H9 (cell line): ENCODE measurements at regions not wholly inside any gene's neighbourhood (a gene's known extent, or its start where the extent isn't known, plus 50 kb on each side); places are given as distances from the start of the nearest gene placed in this dataset.

Experiments
- DNase-seq: peaks from one replicate; pipeline ENCODE4 v3.0.0-alpha.2; 2017
- H2AFZ ChIP-seq: one replicate; pipeline ENCODE4 v1.6.1; 2013; ENCODE audit warnings: mild to moderate bottlenecking, low read length, control low read depth, moderate library complexity
- H2AK5ac ChIP-seq: 2 replicates; pipeline ENCODE4 v1.6.1; 2013; ENCODE audit warnings: low read length, control low read depth, mixed read lengths; ENCODE audit not compliant: insufficient read length
- H2BK120ac ChIP-seq: one replicate; pipeline ENCODE4 v1.6.1; 2013; ENCODE audit warnings: low read depth, mild to moderate bottlenecking, low read length, control low read depth, inconsistent platforms; ENCODE audit not compliant: poor library complexity, severe bottlenecking
- H2BK12ac ChIP-seq: 2 replicates; pipeline ENCODE4 v1.6.1; 2013; ENCODE audit warnings: low read length, control low read depth, mixed read lengths, low read depth; ENCODE audit not compliant: insufficient read length
- H2BK15ac ChIP-seq: 2 replicates; pipeline ENCODE4 v1.6.1; 2013; ENCODE audit warnings: low read depth, low read length, control low read depth
- H2BK20ac ChIP-seq: one replicate; pipeline ENCODE4 v1.6.1; 2013; ENCODE audit warnings: low read depth, mild to moderate bottlenecking, low read length, control low read depth, inconsistent platforms; ENCODE audit not compliant: poor library complexity, severe bottlenecking
- H2BK5ac ChIP-seq: 2 replicates; pipeline ENCODE4 v1.6.1; 2013; ENCODE audit warnings: low read length, control low read depth, mixed read lengths; ENCODE audit not compliant: insufficient read length
- H3K14ac ChIP-seq: 2 replicates; pipeline ENCODE4 v1.6.1; 2013; ENCODE audit warnings: low read length, control low read depth; ENCODE audit not compliant: insufficient read depth
- H3K18ac ChIP-seq: 2 replicates; pipeline ENCODE4 v1.6.1; 2013; ENCODE audit warnings: low read depth, mild to moderate bottlenecking, mixed read lengths, low read length, control low read depth; ENCODE audit not compliant: insufficient read length
- H3K23ac ChIP-seq: 2 replicates; pipeline ENCODE4 v1.6.1; 2013; ENCODE audit warnings: low read length, control low read depth, mixed read lengths, low read depth; ENCODE audit not compliant: insufficient read length
- H3K23me2 ChIP-seq: 2 replicates; pipeline ENCODE4 v1.6.1; 2013; ENCODE audit warnings: low read depth, mild to moderate bottlenecking, mixed read lengths, low read length, control low read depth; ENCODE audit not compliant: insufficient read length, poor library complexity, severe bottlenecking
- H3K27ac ChIP-seq: 2 replicates; pipeline ENCODE4 v1.5.1; 2013; ENCODE audit warnings: low read length, control low read depth, mixed read lengths, low read depth; ENCODE audit not compliant: insufficient read length
- H3K27me3 ChIP-seq: 2 replicates; pipeline ENCODE4 v1.6.1; 2013; ENCODE audit warnings: low read length, control low read depth, inconsistent platforms; ENCODE audit not compliant: insufficient read depth
- H3K4ac ChIP-seq: 2 replicates; pipeline ENCODE4 v1.6.1; 2013; ENCODE audit warnings: low read depth, mild to moderate bottlenecking, control low read depth, inconsistent platforms, low read length, moderate library complexity
- H3K4me1 ChIP-seq: 2 replicates; pipeline ENCODE4 v1.6.1; 2013; ENCODE audit warnings: low read length, control low read depth, inconsistent platforms; ENCODE audit not compliant: insufficient read depth
- H3K4me2 ChIP-seq: 2 replicates; pipeline ENCODE4 v1.6.1; 2013; ENCODE audit warnings: low read length, control low read depth, mixed read lengths; ENCODE audit not compliant: insufficient read length, insufficient read depth
- H3K56ac ChIP-seq: 2 replicates; pipeline ENCODE4 v1.6.1; 2013; ENCODE audit warnings: low read depth, mild to moderate bottlenecking, mixed read lengths, low read length, control low read depth; ENCODE audit not compliant: insufficient read length
- H3K79me1 ChIP-seq: 2 replicates; pipeline ENCODE4 v1.6.1; 2013; ENCODE audit warnings: low read depth, mild to moderate bottlenecking, moderate library complexity, low read length, control low read depth, inconsistent platforms; ENCODE audit not compliant: insufficient read depth, poor library complexity, severe bottlenecking
- H3K79me2 ChIP-seq: 2 replicates; pipeline ENCODE4 v1.6.1; 2013; ENCODE audit warnings: low read length, control low read depth, inconsistent platforms; ENCODE audit not compliant: insufficient read depth
- H3K9ac ChIP-seq: 2 replicates; pipeline ENCODE4 v1.6.1; 2013; ENCODE audit warnings: low read length, control low read depth, mixed read lengths; ENCODE audit not compliant: insufficient read length; ENCODE audit errors: extremely low read depth
- H3K9me3 ChIP-seq: one replicate; pipeline ENCODE4 v1.6.1; 2013; ENCODE audit warnings: low read depth, low read length, inconsistent platforms; ENCODE audit not compliant: control insufficient read depth
- H3T11ph ChIP-seq: one replicate; pipeline ENCODE4 v1.6.1; 2013; ENCODE audit warnings: mild to moderate bottlenecking, low read length, control low read depth, inconsistent platforms
- H4K20me1 ChIP-seq: one replicate; pipeline ENCODE4 v1.6.1; 2013; ENCODE audit not compliant: control insufficient read depth, insufficient read length, insufficient read depth
- H4K5ac ChIP-seq: 2 replicates; pipeline ENCODE4 v1.6.1; 2013; ENCODE audit warnings: low read depth, mild to moderate bottlenecking, mixed read lengths, low read length, control low read depth; ENCODE audit not compliant: insufficient read length
- H4K8ac ChIP-seq: replicated peaks from 2 replicates; pipeline ENCODE4 v1.6.1; 2013; ENCODE audit warnings: low read length, control low read depth, mixed read lengths, low read depth; ENCODE audit not compliant: insufficient read length
- H4K91ac ChIP-seq: 2 replicates; pipeline ENCODE4 v1.6.1; 2013; ENCODE audit warnings: low read depth, mild to moderate bottlenecking, moderate library complexity, mixed read lengths, low read length, control low read depth; ENCODE audit not compliant: insufficient read length
- H3K27ac Mint-ChIP-seq, 3 experiments: 2 replicates in 2 of 3; 3 replicates in 1 of 3; pipeline ENCODE4 v1.8.0; 2020 to 2021; ENCODE audit warnings: mixed read lengths in 3 of 3, mild to moderate bottlenecking in 1 of 3, moderate library complexity in 1 of 3
- H3K27me3 Mint-ChIP-seq: 2 replicates; pipeline ENCODE4 v1.8.0; 2021; ENCODE audit warnings: low read depth, mild to moderate bottlenecking, moderate library complexity, mixed read lengths
- H3K36me3 Mint-ChIP-seq, 3 experiments: 2 replicates in 2 of 3; 3 replicates in 1 of 3; pipeline ENCODE4 v1.8.0; 2020 to 2021; ENCODE audit warnings: low read depth in 3 of 3, mixed read lengths in 3 of 3; ENCODE audit not compliant: insufficient read depth in 1 of 3
- H3K4me1 Mint-ChIP-seq, 2 experiments: 2 replicates each; pipeline ENCODE4 v1.8.0; 2020; ENCODE audit warnings: mixed read lengths in 2 of 2
- H3K4me3 Mint-ChIP-seq, 2 experiments: 2 replicates in 1 of 2; 3 replicates in 1 of 2; pipeline ENCODE4 v1.8.0; 2020 to 2021; ENCODE audit warnings: mild to moderate bottlenecking in 2 of 2, mixed read lengths in 2 of 2, moderate library complexity in 1 of 2
- H3K9me3 Mint-ChIP-seq, 2 experiments: 2 replicates in 1 of 2; 3 replicates in 1 of 2; pipeline ENCODE4 v1.8.0; 2020; ENCODE audit warnings: mild to moderate bottlenecking in 2 of 2, mixed read lengths in 2 of 2, moderate library complexity in 1 of 2
- TF ChIP-seq, protein P1 (sequence below): fragments of 200-600 bp; sonication (generic); conservative IDR thresholded peaks from 3 replicates; pipeline ENCODE4 v1.8.0; 2021; ENCODE audit warnings: antibody characterized with exemption, mild to moderate bottlenecking

DNA sequence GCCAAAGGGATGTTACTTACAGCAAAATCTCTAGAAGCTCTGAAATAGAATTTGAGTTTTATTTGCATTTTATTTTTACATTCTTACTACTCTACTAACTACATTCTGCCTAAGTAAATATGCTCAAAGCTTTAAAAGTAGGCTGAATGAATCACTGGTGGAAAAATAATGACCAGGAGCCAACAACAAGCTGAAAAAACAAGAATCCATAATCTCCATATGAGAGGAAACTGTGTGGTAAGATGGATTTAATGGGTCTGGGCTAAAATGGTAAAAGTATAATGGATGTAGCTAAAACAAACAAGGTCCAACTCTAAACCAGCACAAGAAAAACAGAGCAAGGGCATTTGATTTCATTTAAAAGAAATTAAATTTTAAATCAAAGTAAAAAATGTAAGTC lies 525.8 kb upstream of the FTMT start:
- no peak overlapping the region for H3K4me3 Mint-ChIP-seq
- Histone ChIP-seq H3T11ph (no peak overlapping the region), H3K79me1 (no peaks in the 10 kb centered on the region), H3K4ac (no peak overlapping the region), H3K23ac (no peak overlapping the region), H4K5ac (no peak overlapping the region), H4K8ac (no peak overlapping the region), H3K4me1 (no peaks in the 10 kb centered on the region), H3K18ac (no peak overlapping the region), H3K9ac (no peak overlapping the region), H4K91ac (no peak overlapping the region), H3K23me2 (no peaks in the 10 kb centered on the region), H4K20me1 (no peaks in the 10 kb centered on the region), H3K14ac (no peak overlapping the region), H2BK5ac (no peak overlapping the region), H2BK12ac (no peak overlapping the region), H2BK120ac (no peak overlapping the region), H2BK15ac (no peak overlapping the region), H3K4me2 (no peak overlapping the region), H2BK20ac (no peak overlapping the region), H2AFZ (no peak overlapping the region), H3K9me3 (no peaks in the 10 kb centered on the region), H3K27ac (no peak overlapping the region), H2AK5ac (no peak overlapping the region), H3K79me2 (no peaks in the 10 kb centered on the region), H3K27me3 (no peaks in the 10 kb centered on the region), H3K56ac (no peak overlapping the region)
- no peaks in the 10 kb centered on the region for H3K27me3 Mint-ChIP-seq
- no peaks in the 10 kb centered on the region for H3K4me1 Mint-ChIP-seq
- 0 out of 5 replicates have a peak, but pooled peaks cover 0 to under 1% of the 10 kb centered on the region in 2 experiments for H3K9me3 Mint-ChIP-seq
- no peaks in the 10 kb centered on the region for H3K36me3 Mint-ChIP-seq
- peak overlapping the region in 1 of 3 experiments; percentile 66; a peak in 1 of 7 replicates for H3K27ac Mint-ChIP-seq
- DNase-seq = no peak
- TF ChIP-seq, protein P1, sequence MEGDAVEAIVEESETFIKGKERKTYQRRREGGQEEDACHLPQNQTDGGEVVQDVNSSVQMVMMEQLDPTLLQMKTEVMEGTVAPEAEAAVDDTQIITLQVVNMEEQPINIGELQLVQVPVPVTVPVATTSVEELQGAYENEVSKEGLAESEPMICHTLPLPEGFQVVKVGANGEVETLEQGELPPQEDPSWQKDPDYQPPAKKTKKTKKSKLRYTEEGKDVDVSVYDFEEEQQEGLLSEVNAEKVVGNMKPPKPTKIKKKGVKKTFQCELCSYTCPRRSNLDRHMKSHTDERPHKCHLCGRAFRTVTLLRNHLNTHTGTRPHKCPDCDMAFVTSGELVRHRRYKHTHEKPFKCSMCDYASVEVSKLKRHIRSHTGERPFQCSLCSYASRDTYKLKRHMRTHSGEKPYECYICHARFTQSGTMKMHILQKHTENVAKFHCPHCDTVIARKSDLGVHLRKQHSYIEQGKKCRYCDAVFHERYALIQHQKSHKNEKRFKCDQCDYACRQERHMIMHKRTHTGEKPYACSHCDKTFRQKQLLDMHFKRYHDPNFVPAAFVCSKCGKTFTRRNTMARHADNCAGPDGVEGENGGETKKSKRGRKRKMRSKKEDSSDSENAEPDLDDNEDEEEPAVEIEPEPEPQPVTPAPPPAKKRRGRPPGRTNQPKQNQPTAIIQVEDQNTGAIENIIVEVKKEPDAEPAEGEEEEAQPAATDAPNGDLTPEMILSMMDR = no peak
